GM04504 (cell line): ENCODE measurements at regions not wholly inside any gene's neighbourhood (a gene's known extent, or its start where the extent isn't known, plus 50 kb on each side); places are given as distances from the start of the nearest gene placed in this dataset.
"Not testable (repeated sequence)": the region's sequence is repeated elsewhere in the genome, so short reads cannot be mapped to it uniquely, and the experiment has no call there.

Experiments
- DNase-seq: peaks from one replicate; pipeline ENCODE4 v3.0.0-alpha.2; 2012; ENCODE audit warnings: low read depth

GRCh38 chr3:31290046-31290445 is 242.7 kb upstream of the STT3B start:
- no peak for DNase-seq

GRCh38 chr3:31291818-31292217 is 240.9 kb upstream of the STT3B start:
- DNase-seq: no peak

GRCh38 chr3:31294430-31295149 is 238.1 kb upstream of the STT3B start:
- no peak for DNase-seq

GRCh38 chr3:31295150-31295765 is 237.5 kb upstream of the STT3B start:
- DNase-seq: no peak

GRCh38 chr3:31297726-31298298 is 234.9 kb upstream of the STT3B start:
- no peak for DNase-seq

GRCh38 chr3:31300456-31301443 is 232.0 kb upstream of the STT3B start:
- no peak for DNase-seq

GRCh38 chr3:31302343-31302742 is 230.4 kb upstream of the STT3B start:
- DNase-seq: no peak

GRCh38 chr3:31305340-31305739 is 227.4 kb upstream of the STT3B start:
- no peak for DNase-seq

GRCh38 chr3:31307131-31307785 is 225.5 kb upstream of the STT3B start:
- no peak for DNase-seq

GRCh38 chr3:31311559-31311958 is 221.2 kb upstream of the STT3B start:
- DNase-seq: no peak

GRCh38 chr3:31312400-31312799 is 220.3 kb upstream of the STT3B start:
- DNase-seq: no peak

GRCh38 chr3:31314258-31314657 is 218.5 kb upstream of the STT3B start:
- no peak for DNase-seq

- DNase-seq: no peak
Measured at GRCh38 chr3:31319332-31319731, 213.4 kb upstream of the STT3B start.

GRCh38 chr3:31321620-31322019 is 211.1 kb upstream of the STT3B start:
- no peak for DNase-seq

- no peak for DNase-seq
Measured at GRCh38 chr3:31322460-31322859, 210.3 kb upstream of the STT3B start.

- DNase-seq: not testable (repeated sequence)
Measured at GRCh38 chr3:31327826-31328357, 204.8 kb upstream of the STT3B start.

GRCh38 chr3:31331278-31331677 is 201.4 kb upstream of the STT3B start:
- no peak for DNase-seq

GRCh38 chr3:31341130-31341529 is 191.6 kb upstream of the STT3B start:
- DNase-seq: no peak

- no peak for DNase-seq
Measured at GRCh38 chr3:31343075-31343474, 189.7 kb upstream of the STT3B start.

GRCh38 chr3:31345581-31345980 is 187.1 kb upstream of the STT3B start:
- DNase-seq: no peak

GRCh38 chr3:31346542-31346979 is 186.2 kb upstream of the STT3B start:
- DNase-seq: no peak
